IPS DF 19.7 (cell line): ENCODE measurements at regions not wholly inside any gene's neighbourhood (a gene's known extent, or its start where the extent isn't known, plus 50 kb on each side); places are given as distances from the start of the nearest gene placed in this dataset.
"Not testable (repeated sequence)": the region's sequence is repeated elsewhere in the genome, so short reads cannot be mapped to it uniquely, and the experiment has no call there.

ENCODE experiments used
- DNase-seq: peaks from one replicate; pipeline ENCODE4 v3.0.0-alpha.2; 2013; ENCODE audit warnings: low read depth, low spot score

DNA sequence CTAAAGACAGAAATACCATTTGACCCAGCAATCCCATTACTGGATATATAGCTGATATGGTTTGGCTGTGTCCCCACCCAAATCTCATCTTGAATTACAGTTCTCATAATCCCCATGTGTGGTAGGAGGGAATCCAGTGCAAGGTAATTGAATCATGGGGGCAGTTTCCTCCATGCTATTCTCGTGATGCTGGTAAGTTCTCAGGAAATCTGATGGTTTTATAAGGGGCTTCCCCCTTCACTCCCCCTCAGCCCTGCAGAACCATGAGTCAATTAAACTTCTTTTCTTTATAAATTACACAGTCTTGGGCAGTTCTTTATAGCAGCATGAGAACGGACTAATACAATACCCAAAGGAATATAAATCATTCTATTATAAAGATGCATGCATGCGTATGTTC is 184.6 kb upstream of the NR3C1 start:
- not testable (repeated sequence) for DNase-seq

- DNase-seq = no peak
Measured at GRCh38 chr5:143586781-143587362, 183.4 kb upstream of the NR3C1 start.

DNA sequence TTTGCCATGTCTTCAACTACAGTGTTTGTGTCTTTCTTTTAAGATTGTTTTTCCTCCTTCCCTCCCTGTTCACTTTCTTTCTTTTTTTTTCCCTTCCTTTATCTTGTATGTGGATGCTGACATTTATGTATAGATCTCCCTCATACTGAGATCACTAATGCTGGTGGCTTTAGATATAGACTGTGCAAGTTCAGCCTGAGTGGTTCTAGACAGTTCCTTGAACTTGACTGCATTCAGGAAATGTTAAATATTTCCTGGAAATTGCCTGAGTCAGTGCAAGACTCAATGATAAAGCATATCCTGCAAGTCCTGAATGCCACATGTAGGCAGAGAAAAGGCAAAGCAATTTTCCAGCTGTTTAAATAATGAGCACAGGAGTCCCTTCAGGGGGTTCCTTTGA is 182.5 kb upstream of the NR3C1 start:
- DNase-seq = no peak

- DNase-seq = no peak
Measured at GRCh38 chr5:143583409-143583808, 179.9 kb upstream of the NR3C1 start.

DNA sequence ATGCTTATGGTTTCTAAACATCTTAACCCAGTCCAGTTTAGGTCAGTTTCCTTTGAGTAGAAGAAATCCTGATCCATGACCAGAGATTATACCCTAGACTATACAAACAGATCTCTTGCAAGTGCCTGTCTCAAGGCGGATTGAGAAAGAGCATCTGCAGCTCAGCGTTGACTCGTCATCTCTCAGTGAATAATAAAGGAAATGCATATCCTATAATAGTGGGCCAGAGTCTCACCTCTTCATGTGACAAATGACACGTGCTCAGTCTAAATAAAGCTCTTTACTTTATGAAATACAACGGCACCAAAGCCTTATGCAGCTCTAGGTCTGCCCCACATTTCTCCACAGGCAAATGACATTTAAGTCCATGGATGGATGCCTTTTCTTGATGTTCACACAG is 179.4 kb upstream of the NR3C1 start:
- no peak for DNase-seq

- DNase-seq = no peak
Measured at GRCh38 chr5:143582176-143582575, 178.7 kb upstream of the NR3C1 start.

GRCh38 chr5:143581649-143582048 is 178.2 kb upstream of the NR3C1 start:
- DNase-seq = no peak

DNA sequence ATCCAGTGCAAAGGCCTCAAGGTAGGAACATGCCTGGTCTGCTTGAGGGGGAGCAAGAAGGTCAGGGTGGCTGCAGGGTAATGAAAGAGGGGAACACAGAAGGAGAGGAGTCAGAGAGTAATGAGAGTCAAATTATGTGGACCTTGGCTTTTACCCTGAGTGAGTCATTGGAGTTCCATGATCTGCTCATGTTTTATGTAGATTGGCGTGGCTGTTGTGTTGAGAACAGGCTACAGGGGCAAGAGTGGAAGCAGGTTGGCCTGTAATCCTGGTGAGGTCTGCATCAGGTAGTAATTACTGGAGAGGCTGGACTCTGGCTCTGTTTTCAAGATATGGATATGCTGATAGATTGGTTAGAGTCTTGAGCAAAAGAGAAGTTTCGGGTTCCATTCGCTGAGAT is 177.7 kb upstream of the NR3C1 start:
- no peak for DNase-seq

- DNase-seq = no peak
Measured at GRCh38 chr5:143576711-143577484, 173.4 kb upstream of the NR3C1 start.

- DNase-seq = no peak
Measured at GRCh38 chr5:143575286-143575685, 171.8 kb upstream of the NR3C1 start.

DNA sequence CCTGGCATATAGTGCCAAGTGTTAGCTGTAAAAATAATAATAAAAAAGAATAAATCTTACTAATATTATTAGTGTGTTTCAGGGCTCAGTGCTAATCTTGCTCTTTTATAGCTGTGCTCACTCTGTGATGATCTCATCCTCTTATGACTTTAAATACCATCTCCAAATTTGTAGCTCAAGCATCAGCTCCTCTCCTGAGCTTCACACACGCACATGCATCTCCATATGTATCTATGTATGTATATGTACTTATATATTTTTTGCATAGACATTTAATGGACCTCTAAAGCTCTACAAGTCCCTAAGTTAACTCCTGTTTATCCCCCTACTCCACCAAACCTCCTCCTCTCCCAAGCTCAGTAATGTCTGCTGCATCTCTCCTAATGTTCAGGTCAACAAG is 170.8 kb upstream of the NR3C1 start:
- DNase-seq = no peak

DNA sequence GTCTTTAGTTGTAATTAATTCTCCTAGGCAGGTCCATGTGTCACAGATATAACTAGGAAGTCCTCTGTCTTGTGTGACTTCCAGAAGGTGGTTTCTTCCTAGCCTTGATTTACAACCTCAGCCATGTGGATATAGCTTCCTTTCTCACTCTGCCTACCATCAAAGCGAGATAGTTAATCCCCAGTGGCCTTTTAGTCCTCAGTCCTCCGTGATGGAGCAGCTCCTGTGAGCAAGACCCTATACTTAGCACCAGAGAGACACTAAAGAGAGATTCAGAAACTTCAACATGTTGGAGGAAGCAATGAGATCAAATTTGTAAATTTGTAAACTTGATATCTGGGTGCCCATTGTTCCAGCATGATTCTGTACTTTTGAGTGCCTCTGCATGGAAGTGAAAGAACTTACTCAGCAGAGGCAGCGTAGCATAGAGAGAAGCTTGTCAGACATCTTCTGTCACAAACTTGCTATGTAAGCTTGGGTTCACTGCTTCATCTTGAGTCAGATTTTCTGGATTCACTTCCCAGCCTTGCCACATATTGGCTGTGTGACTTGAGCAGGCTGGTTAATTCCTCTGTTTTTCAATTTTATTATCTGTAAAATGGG is 170.2 kb upstream of the NR3C1 start:
- no peak for DNase-seq

GRCh38 chr5:143572671-143573070 is 169.2 kb upstream of the NR3C1 start:
- no peak for DNase-seq

- DNase-seq = no peak
Measured at GRCh38 chr5:143571642-143572624, 168.4 kb upstream of the NR3C1 start.

DNA sequence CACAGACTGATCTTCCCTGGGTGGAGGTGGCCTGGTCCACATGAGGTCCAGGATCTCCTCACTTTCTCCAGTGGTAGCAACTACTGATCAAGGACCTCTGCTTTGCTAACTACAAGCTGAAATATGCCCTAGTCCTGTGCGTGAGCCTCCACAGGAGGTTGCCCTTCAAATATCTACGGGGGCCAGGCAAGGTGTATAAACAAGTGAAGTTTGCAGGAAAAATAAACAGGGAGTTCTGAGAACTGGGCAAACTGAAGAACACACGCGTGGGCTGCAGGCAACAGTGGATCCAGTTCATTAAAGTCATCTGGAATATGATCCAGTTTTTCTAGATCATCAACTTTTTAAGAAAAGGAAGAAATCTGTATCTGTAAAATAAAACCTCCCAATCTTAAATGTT is 167.5 kb upstream of the NR3C1 start:
- no peak for DNase-seq

DNA sequence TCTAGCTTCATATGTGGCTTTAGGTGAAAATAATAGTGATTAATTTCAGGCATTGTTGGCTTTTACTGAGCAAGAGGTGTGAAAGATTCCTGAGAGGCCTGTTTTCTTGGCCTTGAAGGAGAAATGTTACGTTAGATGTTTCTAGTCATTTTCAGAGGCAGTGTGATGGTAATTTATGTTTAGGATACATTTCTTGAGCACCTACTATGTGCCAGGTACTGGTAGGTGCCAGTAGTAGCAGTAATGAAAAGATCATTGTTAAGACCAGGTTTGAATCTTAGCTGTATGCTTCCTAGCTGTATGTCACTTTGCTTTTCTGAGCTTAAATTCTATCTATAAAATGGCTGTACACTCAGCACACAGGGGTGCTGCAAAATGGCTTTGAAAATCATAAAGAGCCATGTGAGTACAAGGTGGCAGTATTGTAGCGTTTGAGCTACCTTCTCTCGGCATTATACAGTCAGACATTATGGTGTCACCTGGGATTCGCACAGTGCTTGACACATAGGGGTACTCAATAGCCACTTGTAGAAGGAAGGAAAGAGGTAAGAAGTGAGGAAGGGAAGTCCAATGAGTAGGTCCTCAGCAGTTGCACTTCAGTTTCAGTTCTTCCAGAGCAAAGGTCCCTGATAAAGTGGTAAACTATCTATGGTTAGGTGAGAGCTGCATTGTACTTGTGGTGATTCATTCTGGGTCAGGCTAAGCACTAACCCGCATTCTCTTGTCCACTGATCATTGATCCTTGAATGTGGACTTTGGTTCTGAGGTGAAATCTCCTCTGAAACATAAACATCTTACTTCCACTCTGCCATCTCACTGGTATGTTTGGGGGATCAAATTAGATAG is 166.5 kb upstream of the NR3C1 start:
- no peak for DNase-seq

- DNase-seq = no peak
Measured at GRCh38 chr5:143569213-143569701, 165.8 kb upstream of the NR3C1 start.

DNA sequence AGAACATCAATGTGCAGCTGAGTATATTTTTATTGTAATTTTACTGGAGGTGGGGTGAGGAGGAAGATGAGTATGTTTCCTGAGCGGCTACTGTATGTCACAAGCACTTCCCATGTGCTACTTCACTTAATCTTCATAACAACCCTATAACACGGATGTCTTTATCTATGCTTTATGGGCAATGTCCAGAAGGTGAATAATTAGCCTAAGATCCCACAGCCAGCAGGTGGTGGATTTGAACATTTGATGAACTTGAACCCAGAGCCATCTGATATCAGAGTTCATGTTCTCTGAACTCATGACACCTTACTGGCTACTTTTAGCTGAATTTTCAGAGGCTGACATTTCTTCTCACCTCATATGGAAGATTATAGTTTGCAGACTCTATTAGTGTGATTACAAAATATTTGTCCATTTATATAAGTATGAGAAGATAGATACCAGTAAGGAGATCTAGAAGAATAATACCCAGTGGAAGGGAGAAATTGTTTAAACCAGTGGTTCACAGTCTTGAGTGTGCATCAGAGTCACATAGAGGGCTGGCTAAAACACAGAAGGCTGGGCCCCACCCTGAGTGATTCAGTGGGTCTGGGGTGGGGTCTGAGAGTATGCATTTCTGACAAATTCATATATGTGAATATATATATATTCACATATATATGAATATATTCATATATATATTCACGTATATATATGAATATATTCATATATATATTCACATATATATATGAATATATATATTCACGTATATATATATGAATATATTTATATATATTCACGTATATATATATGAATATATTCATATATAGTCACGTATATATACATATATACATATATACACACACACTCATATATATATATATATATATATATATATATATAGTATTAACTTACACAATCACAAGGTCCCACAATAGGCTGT is 164.4 kb upstream of the NR3C1 start:
- DNase-seq = no peak

DNA sequence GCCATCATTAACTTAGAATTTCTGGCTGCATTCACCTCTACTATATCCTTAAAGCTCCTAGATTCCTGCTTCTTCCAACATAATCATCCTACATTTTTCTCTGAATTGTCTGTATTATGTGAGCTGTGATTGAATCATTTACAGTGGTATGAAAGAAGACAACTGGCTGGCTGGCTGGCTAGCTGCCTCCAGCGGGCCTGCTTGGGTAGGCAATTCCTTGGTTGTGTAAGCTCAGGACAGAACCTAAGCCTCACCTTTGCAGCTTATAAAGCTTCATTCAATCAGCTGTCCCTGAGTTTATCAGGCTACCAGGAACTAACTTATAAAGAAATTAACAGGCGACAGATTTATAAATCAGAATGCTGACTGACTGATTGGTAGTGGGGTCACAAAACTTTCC is 162.7 kb upstream of the NR3C1 start:
- DNase-seq = no peak

GRCh38 chr5:143564417-143564816 is 160.9 kb upstream of the NR3C1 start:
- DNase-seq = no peak
